Stimulated activated CD4-positive, alpha-beta T cell treated with anti-CD3 and anti-CD28 coated beads, Interleukin-12 subunit alpha, Interleukin-12 subunit beta, amount 100 ng/mL, for 24 hours (primary cell): ENCODE measurements at regions not wholly inside any gene's neighbourhood (a gene's known extent, or its start where the extent isn't known, plus 50 kb on each side); places are given as distances from the start of the nearest gene placed in this dataset.

Experiments used
- DNase-seq, 2 experiments: peaks; one replicate each; pipeline ENCODE4 v3.0.0-alpha.2; 2020; ENCODE audit warnings: low read depth in 2 of 2

- no peak for DNase-seq
Measured at GRCh38 chr5:162324328-162324727, 256.8 kb downstream of the GABRG2 start.

GRCh38 chr5:162325143-162325727 lies 257.7 kb downstream of the GABRG2 start:
- DNase-seq: no peak

GRCh38 chr5:162334944-162335343 lies 267.4 kb downstream of the GABRG2 start:
- DNase-seq: no peak

- DNase-seq: no peak
Measured at GRCh38 chr5:162360373-162360931, 292.9 kb downstream of the GABRG2 start.

GRCh38 chr5:162372256-162372655 lies 304.7 kb downstream of the GABRG2 start:
- DNase-seq: no peak

GRCh38 chr5:162377895-162378294 lies 310.3 kb downstream of the GABRG2 start:
- DNase-seq: no peak

GRCh38 chr5:162382839-162383238 lies 315.3 kb downstream of the GABRG2 start:
- no peak for DNase-seq

- no peak for DNase-seq
Measured at GRCh38 chr5:162384225-162384624, 316.7 kb downstream of the GABRG2 start.

- DNase-seq: no peak
Measured at GRCh38 chr5:162391833-162392232, 324.3 kb downstream of the GABRG2 start.

- DNase-seq: no peak
Measured at GRCh38 chr5:162392336-162392735, 324.8 kb downstream of the GABRG2 start.

- no peak for DNase-seq
Measured at GRCh38 chr5:162393534-162393933, 326.0 kb downstream of the GABRG2 start.

- no peak for DNase-seq
Measured at GRCh38 chr5:162407614-162408013, 340.0 kb downstream of the GABRG2 start.

GRCh38 chr5:162410365-162410764 lies 342.8 kb downstream of the GABRG2 start:
- DNase-seq: no peak

GRCh38 chr5:162429142-162429541 lies 361.6 kb downstream of the GABRG2 start:
- DNase-seq: no peak

GRCh38 chr5:162434281-162434680 lies 366.7 kb downstream of the GABRG2 start:
- no peak for DNase-seq

- DNase-seq: no peak
Measured at GRCh38 chr5:162436055-162436454, 368.5 kb downstream of the GABRG2 start.

GRCh38 chr5:162444129-162444762 lies 376.7 kb downstream of the GABRG2 start:
- no peak for DNase-seq

GRCh38 chr5:162456086-162456485 lies 388.5 kb downstream of the GABRG2 start:
- no peak for DNase-seq

GRCh38 chr5:162466011-162466410 lies 398.4 kb downstream of the GABRG2 start:
- no peak for DNase-seq

- DNase-seq: no peak
Measured at GRCh38 chr5:162473041-162473714, 405.6 kb downstream of the GABRG2 start.

GRCh38 chr5:162474239-162474638 lies 406.7 kb downstream of the GABRG2 start:
- no peak for DNase-seq

- no peak for DNase-seq
Measured at GRCh38 chr5:162484095-162484494, 416.5 kb downstream of the GABRG2 start.

- DNase-seq: no peak
Measured at GRCh38 chr5:162484986-162485385, 417.4 kb downstream of the GABRG2 start.
